HG03025 (cell line): ENCODE measurements at regions not wholly inside any gene's neighbourhood (a gene's known extent, or its start where the extent isn't known, plus 50 kb on each side); places are given as distances from the start of the nearest gene placed in this dataset.
"Not testable (repeated sequence)": the region's sequence is repeated elsewhere in the genome, so short reads cannot be mapped to it uniquely, and the experiment has no call there.

ENCODE experiments used
- ATAC-seq: cut with Tn5 transposase; IDR thresholded peaks from one replicate; pipeline ENCODE4 v1.9.1; 2021; ENCODE audit warnings: mild to moderate bottlenecking, moderate library complexity; ENCODE audit not compliant: unreplicated experiment, low FRiP score

GRCh38 chr2:88857274-88857741 lies 165.8 kb downstream of the RPIA start:
- no peak for ATAC-seq

- peak; percentile 21 for ATAC-seq
These were observed 166.5 kb downstream of the RPIA start for GRCh38 chr2:88857951-88858411.

GRCh38 chr2:88859461-88859860 lies 168.0 kb downstream of the RPIA start:
- ATAC-seq: no peak

- ATAC-seq: no peak
These were observed 169.1 kb downstream of the RPIA start for GRCh38 chr2:88860421-88861075.

GRCh38 chr2:88865801-88866371 lies 174.4 kb downstream of the RPIA start:
- ATAC-seq: peak; percentile 71

- no peak for ATAC-seq
These were observed 175.3 kb downstream of the RPIA start for GRCh38 chr2:88866756-88867155.

- no peak for ATAC-seq
These were observed 177.4 kb downstream of the RPIA start for GRCh38 chr2:88868861-88869260.

GRCh38 chr2:88870267-88870839 lies 178.9 kb downstream of the RPIA start:
- no peak for ATAC-seq

GRCh38 chr2:88871336-88871735 lies 179.9 kb downstream of the RPIA start:
- ATAC-seq: no peak

- ATAC-seq: no peak
These were observed 182.1 kb downstream of the RPIA start for GRCh38 chr2:88873620-88874019.

GRCh38 chr2:88874063-88874657 lies 182.7 kb downstream of the RPIA start:
- no peak for ATAC-seq

- ATAC-seq: no peak
These were observed 184.3 kb downstream of the RPIA start for GRCh38 chr2:88875736-88876135.

- ATAC-seq: no peak
These were observed 189.0 kb downstream of the RPIA start for GRCh38 chr2:88880441-88880953.

- peak; percentile 70 for ATAC-seq
These were observed 193.8 kb downstream of the RPIA start for GRCh38 chr2:88885275-88885674.

GRCh38 chr2:88885679-88886416 lies 194.4 kb downstream of the RPIA start:
- ATAC-seq: peak; percentile 56

- ATAC-seq: not testable (repeated sequence)
These were observed 196.0 kb downstream of the RPIA start for GRCh38 chr2:88887466-88887865.

GRCh38 chr2:88892207-88892606 lies 200.7 kb downstream of the RPIA start:
- no peak for ATAC-seq

GRCh38 chr2:88892788-88893187 lies 201.3 kb downstream of the RPIA start:
- no peak for ATAC-seq

GRCh38 chr2:88896971-88897370 lies 205.5 kb downstream of the RPIA start:
- ATAC-seq: no peak

GRCh38 chr2:88897715-88898114 lies 206.2 kb downstream of the RPIA start:
- ATAC-seq: no peak
